HCT116 (cell line): ENCODE measurements at regions not wholly inside any gene's neighbourhood (a gene's known extent, or its start where the extent isn't known, plus 50 kb on each side); places are given as distances from the start of the nearest gene placed in this dataset.

Experiments used
- ATAC-seq: fragments of 200-7000 bp; cut with Tn5 transposase; 2 replicates; pipeline ENCODE4 v1.9.1; 2020; ENCODE audit warnings: mild to moderate bottlenecking, moderate library complexity
- BruUV-seq: library from RNA; stranded (reverse); fragments of 400-500 nt; replicated peaks from 2 replicates; lab custom pipeline; 2021; lab: Mats Ljungman, UMichigan
- CTCF ChIA-PET: fragments of 300-600 bp; sonication (Branson Sonifier 250); formaldehyde crosslinking; loops from one replicate; lab custom pipeline; 2021; ENCODE audit warnings: antibody characterized with exemption; lab: Charles Lee
- POLR2A ChIA-PET: fragments of 300-600, 350-600 bp; sonication (Branson Sonifier 250); formaldehyde crosslinking; loops from one replicate; lab custom pipeline; 2021; ENCODE audit warnings: antibody characterized with exemption; lab: Charles Lee
- RAD21 ChIA-PET, 2 experiments: fragments of 300-600 bp; sonication (Branson Sonifier 250); formaldehyde crosslinking; loops; one replicate each; lab custom pipeline; 2023; ENCODE audit warnings: low total read pairs in 2 of 2; ENCODE audit not compliant: uncharacterized antibody in 2 of 2, unreplicated experiment in 2 of 2, low non-redundant PET in 1 of 2; lab: Charles Lee
- DNase-seq: peaks from one replicate; pipeline ENCODE4 v3.0.0-alpha.2; 2010; ENCODE audit warnings: low read depth, low spot score
- H2AFZ ChIP-seq: fragments of 200-600 bp; shearing (Covaris generic), sonication (generic); 2 replicates; pipeline ENCODE4 v1.6.1; 2017; ENCODE audit warnings: low read depth, mixed run types, mixed read lengths, antibody characterized with exemption, low read length; ENCODE audit not compliant: poor library complexity, severe bottlenecking
- H3K27ac ChIP-seq: 2 replicates; pipeline ENCODE4 v1.5.1; 2012; ENCODE audit warnings: low read depth, low read length
- H3K27me3 ChIP-seq: fragments of 200-600 bp; sonication (generic); 2 replicates; pipeline ENCODE4 v1.6.1; 2016; ENCODE audit warnings: mixed run types, low read length, mixed read lengths; ENCODE audit not compliant: insufficient read depth
- H3K36me3 ChIP-seq, 2 experiments: fragments of 200-500 bp in 1 of 2; fragments of 200-600 bp in 1 of 2; sonication (Bioruptor generic) in 1 of 2; sonication (generic) in 1 of 2; 2 replicates each; pipeline versions ENCODE4 v1.5.1 to v1.6.1; 2014 to 2016; ENCODE audit warnings: low read length in 2 of 2, inconsistent platforms in 1 of 2, mixed read lengths in 1 of 2, mixed run types in 1 of 2; ENCODE audit not compliant: insufficient read depth in 2 of 2, control insufficient read depth in 1 of 2
- H3K4me1 ChIP-seq, 2 experiments: fragments of 200-600 bp in 1 of 2; sonication (generic) in 1 of 2; 2 replicates each; pipeline versions ENCODE4 v1.5.1 to v1.6.1; 2012 to 2017; ENCODE audit warnings: low read length in 2 of 2, inconsistent platforms in 1 of 2, mild to moderate bottlenecking in 1 of 2, mixed read lengths in 1 of 2, mixed run types in 1 of 2, moderate library complexity in 1 of 2; ENCODE audit not compliant: insufficient read depth in 2 of 2, control insufficient read depth in 1 of 2
- H3K4me2 ChIP-seq: fragments of 200-600 bp; sonication (generic); 2 replicates; pipeline ENCODE4 v1.6.1; 2017; ENCODE audit warnings: mixed run types, low read length, mixed read lengths
- H3K4me3 ChIP-seq, 2 experiments: fragments of 200-600 bp in 1 of 2; sonication (generic) in 1 of 2; replicated peaks in 1 of 2; 2 replicates each; pipeline ENCODE4 v1.5.1; 2011 to 2016; ENCODE audit warnings: low read length in 2 of 2, control low read depth in 1 of 2, low read depth in 1 of 2, mild to moderate bottlenecking in 1 of 2, mixed read lengths in 1 of 2, mixed run types in 1 of 2
- H3K79me2 ChIP-seq: fragments of 200-600 bp; sonication (generic); 2 replicates; pipeline ENCODE4 v1.6.1; 2017; ENCODE audit warnings: mild to moderate bottlenecking, mixed run types, low read length, moderate library complexity, mixed read lengths; ENCODE audit not compliant: insufficient read depth
- H3K9ac ChIP-seq: fragments of 200-600 bp; sonication (generic); 2 replicates; pipeline ENCODE4 v1.6.1; 2016; ENCODE audit warnings: low read length, mixed read lengths
- H3K9me2 ChIP-seq: fragments of 200-600 bp; sonication (generic), shearing (Covaris generic); 2 replicates; pipeline ENCODE4 v1.6.1; 2017; ENCODE audit warnings: mixed run types, mild to moderate bottlenecking, moderate library complexity; ENCODE audit not compliant: insufficient read depth
- H3K9me3 ChIP-seq, 2 experiments: fragments of 200-500 bp in 1 of 2; fragments of 200-600 bp in 1 of 2; sonication (Bioruptor generic) in 1 of 2; sonication (generic) in 1 of 2; 2 replicates each; pipeline ENCODE4 v1.6.1; 2014 to 2017; ENCODE audit warnings: low read length in 2 of 2, mixed read lengths in 2 of 2, inconsistent platforms in 1 of 2, low read depth in 1 of 2, mild to moderate bottlenecking in 1 of 2, mixed run types in 1 of 2, moderate library complexity in 1 of 2; ENCODE audit not compliant: control insufficient read depth in 1 of 2, insufficient read depth in 1 of 2
- H4K20me1 ChIP-seq: fragments of 200-600 bp; sonication (generic), shearing (Covaris generic); 2 replicates; pipeline ENCODE4 v1.6.1; 2017; ENCODE audit warnings: mixed run types, mild to moderate bottlenecking, moderate library complexity; ENCODE audit not compliant: insufficient read depth
- CBX3 ChIP-seq: IDR thresholded peaks from 2 replicates; pipeline ENCODE4 v1.6.1; 2012; ENCODE audit warnings: low read depth
- CEBPB ChIP-seq: IDR thresholded peaks from 2 replicates; pipeline ENCODE4 v1.6.1; 2012; ENCODE audit warnings: low read depth
- EZH2phosphoT487 ChIP-seq: fragments of 200-600 bp; IDR thresholded peaks from 2 replicates; pipeline ENCODE4 v1.6.1; 2018; ENCODE audit warnings: antibody characterized with exemption, borderline replicate concordance
- POLR2A ChIP-seq: IDR thresholded peaks from 2 replicates; pipeline ENCODE4 v1.7.0; 2011; ENCODE audit warnings: borderline replicate concordance; ENCODE audit not compliant: insufficient read depth, insufficient read length; ENCODE audit errors: extremely low read depth
- SIN3A ChIP-seq: IDR thresholded peaks from 2 replicates; pipeline ENCODE4 v1.6.1; 2012; ENCODE audit warnings: low read depth
- intact Hi-C: fragments of 100-400 bp; cut with micrococcal nuclease; formaldehyde crosslinking; loops from 2 replicates; pipeline ENCODE4 v1.10.0; 2022

DNA sequence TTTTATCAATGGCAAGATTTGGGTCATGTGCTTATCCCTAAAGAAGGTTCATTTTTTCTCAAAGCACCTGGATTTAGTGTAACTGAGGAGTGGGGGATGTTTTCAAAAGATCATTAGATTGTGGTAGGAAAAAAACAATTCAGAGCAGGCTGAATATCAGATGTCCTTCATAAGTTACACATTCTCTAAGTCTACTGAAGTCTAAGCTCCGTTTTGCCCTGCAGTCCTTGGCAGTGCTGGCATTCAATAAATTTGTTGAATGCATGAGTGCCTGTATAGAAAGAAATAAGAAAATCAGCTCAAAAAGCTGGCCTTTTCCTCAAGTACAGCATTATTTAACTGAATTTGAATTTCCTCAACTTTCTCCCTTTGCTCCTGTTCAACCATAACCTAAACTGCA, 819.0 kb upstream of the GRM7 start:
- Histone ChIP-seq H3K79me2 (no peaks in the 10 kb centered on the region), H3K27me3 (no peaks in the 10 kb centered on the region), H3K9ac (no peak overlapping the region), H3K4me3 (no peak overlapping the region), H3K4me2 (no peak overlapping the region), H3K9me2 (no peaks in the 10 kb centered on the region), H3K9me3 (no peaks in the 10 kb centered on the region), H2AFZ (no peak overlapping the region), H3K27ac (no peak overlapping the region), H4K20me1 (no peaks in the 10 kb centered on the region), H3K4me1 (no peaks in the 10 kb centered on the region), H3K36me3 (no peaks in the 10 kb centered on the region)
- ATAC-seq (no peak), DNase-seq (no peak)
- TF ChIP-seq POLR2A: no peak
- TF ChIP-seq EZH2phosphoT487: no peak
- TF ChIP-seq CEBPB: no peak
- no TSS peak for BruUV-seq
- CTCF ChIA-PET: no interaction called here
- RAD21 ChIA-PET: no interaction called here
- POLR2A ChIA-PET: no interaction called here
- intact Hi-C loops: loop anchor here (5.0 kb wide), 1 partner anchor 565 kb away; no protein-coding TSS in a partner anchor

GRCh38 chr3:6047016-6047415, 813.9 kb upstream of the GRM7 start:
- no peaks in the 10 kb centered on the region for H3K79me2 ChIP-seq
- no peaks in the 10 kb centered on the region for H3K36me3 ChIP-seq
- no peak overlapping the region for H3K27ac ChIP-seq
- intact Hi-C loops: no loop called here
- BruUV-seq: no TSS peak
- peak; percentile 20; the same call in 1 of the 2 replicates for TF ChIP-seq CBX3
- TF ChIP-seq SIN3A: no peak
- TF ChIP-seq, all 23 proteins: peak for 1
- no peaks in the 10 kb centered on the region for H3K27me3 ChIP-seq
- ChIA-PET CTCF (no interaction called here), POLR2A (no interaction called here), RAD21 (no interaction called here)
- H3K9ac ChIP-seq: no peak overlapping the region
- H3K9me3 ChIP-seq: no peaks in the 10 kb centered on the region
- ATAC-seq (no peak), DNase-seq (no peak)
- no peak overlapping the region for H3K4me3 ChIP-seq
- no peaks in the 10 kb centered on the region for H3K9me2 ChIP-seq
- H3K4me1 ChIP-seq: no peaks in the 10 kb centered on the region
- no peak overlapping the region for H2AFZ ChIP-seq
- no peak overlapping the region for H3K4me2 ChIP-seq
- no peaks in the 10 kb centered on the region for H4K20me1 ChIP-seq
